ENCODE measurements at regions not wholly inside any gene's neighbourhood (a gene's known extent, or its start where the extent isn't known, plus 50 kb on each side); places are given as distances from the start of the nearest gene placed in this dataset.
"Not testable (repeated sequence)": the region's sequence is repeated elsewhere in the genome, so short reads cannot be mapped to it uniquely, and the experiment has no call there.

GRCh38 chr1:43108080-43108479, 64.0 kb downstream of the EBNA1BP2 start:
- DNase-seq, result no peak

- DNase-seq, result no peak
Observed at GRCh38 chr1:43107664-43108063, 64.4 kb downstream of the EBNA1BP2 start.

GRCh38 chr1:43104027-43104763, 67.9 kb downstream of the EBNA1BP2 start:
- DNase-seq, result no peak

- no peak for DNase-seq
Observed at GRCh38 chr1:43101061-43101460, 71.0 kb downstream of the EBNA1BP2 start.

GRCh38 chr1:43098200-43098599, 73.9 kb downstream of the EBNA1BP2 start:
- DNase-seq, result no peak

GRCh38 chr1:43096528-43096927, 75.6 kb downstream of the EBNA1BP2 start:
- not testable (repeated sequence) for DNase-seq

- not testable (repeated sequence) for DNase-seq
Observed at GRCh38 chr1:43090812-43091211, 81.3 kb downstream of the EBNA1BP2 start.

- DNase-seq, result not testable (repeated sequence)
Observed at GRCh38 chr1:43090157-43090556, 81.9 kb downstream of the EBNA1BP2 start.

GRCh38 chr1:43083375-43083891, 88.7 kb downstream of the EBNA1BP2 start:
- no peak for DNase-seq

- DNase-seq, result no peak
Observed at GRCh38 chr1:43082740-43083139, 89.3 kb downstream of the EBNA1BP2 start.

GRCh38 chr1:43077273-43077672, 94.8 kb downstream of the EBNA1BP2 start:
- DNase-seq, result no peak

GRCh38 chr1:43074709-43075108, 97.4 kb downstream of the EBNA1BP2 start:
- no peak for DNase-seq

GRCh38 chr1:43074244-43074643, 97.8 kb downstream of the EBNA1BP2 start:
- DNase-seq, result no peak

GRCh38 chr1:43073490-43074230, 98.4 kb downstream of the EBNA1BP2 start:
- DNase-seq, result peak; percentile 82

- DNase-seq, result no peak
Observed at GRCh38 chr1:43072314-43072713, 99.8 kb downstream of the EBNA1BP2 start.

- no peak for DNase-seq
Observed at GRCh38 chr1:43071241-43071640, 100.8 kb downstream of the EBNA1BP2 start.

- DNase-seq, result no peak
Observed at GRCh38 chr1:43069461-43070050, 102.5 kb downstream of the EBNA1BP2 start.

GRCh38 chr1:43068911-43069310, 103.2 kb downstream of the EBNA1BP2 start:
- DNase-seq, result no peak

- no peak for DNase-seq
Observed at GRCh38 chr1:43067977-43068751, 103.9 kb downstream of the EBNA1BP2 start.

- DNase-seq, result no peak
Observed at GRCh38 chr1:43067233-43067745, 104.8 kb downstream of the EBNA1BP2 start.

- no peak for DNase-seq
Observed at GRCh38 chr1:43066578-43066977, 105.5 kb downstream of the EBNA1BP2 start.

- peak; percentile 70 for DNase-seq
Observed at GRCh38 chr1:43065616-43066399, 106.3 kb downstream of the EBNA1BP2 start.

Measured in suppressor macrophage treated with lipopolysaccharide for 4 hours (primary cell).